ENCODE measurements at regions not wholly inside any gene's neighbourhood (a gene's known extent, or its start where the extent isn't known, plus 50 kb on each side); places are given as distances from the start of the nearest gene placed in this dataset.

GRCh38 chr4:89549907-89550306 lies 242.3 kb upstream of the GPRIN3 start:
- DNase-seq (ENCODE audit: low read depth in 2 of 2), result no peak

DNA sequence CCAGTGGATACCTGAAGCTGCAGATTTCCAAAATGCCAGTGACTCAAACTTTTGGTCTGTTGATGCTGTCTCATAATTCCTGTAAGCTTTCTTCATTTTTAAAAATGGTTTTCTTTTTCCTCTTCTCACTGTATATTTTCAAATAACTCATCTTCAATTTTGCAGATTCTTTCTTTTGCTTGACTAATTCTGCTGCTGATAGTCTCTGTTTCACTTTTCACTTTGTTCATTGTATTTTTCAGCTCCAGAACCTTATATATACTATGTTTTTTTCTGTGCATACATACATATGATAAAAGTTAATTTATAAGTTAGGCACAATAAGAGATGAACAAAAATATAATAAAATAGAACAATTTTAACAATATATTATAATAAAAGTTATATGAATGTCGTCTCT lies 237.7 kb upstream of the GPRIN3 start:
- no peak for DNase-seq (ENCODE audit: low read depth in 2 of 2)

DNA sequence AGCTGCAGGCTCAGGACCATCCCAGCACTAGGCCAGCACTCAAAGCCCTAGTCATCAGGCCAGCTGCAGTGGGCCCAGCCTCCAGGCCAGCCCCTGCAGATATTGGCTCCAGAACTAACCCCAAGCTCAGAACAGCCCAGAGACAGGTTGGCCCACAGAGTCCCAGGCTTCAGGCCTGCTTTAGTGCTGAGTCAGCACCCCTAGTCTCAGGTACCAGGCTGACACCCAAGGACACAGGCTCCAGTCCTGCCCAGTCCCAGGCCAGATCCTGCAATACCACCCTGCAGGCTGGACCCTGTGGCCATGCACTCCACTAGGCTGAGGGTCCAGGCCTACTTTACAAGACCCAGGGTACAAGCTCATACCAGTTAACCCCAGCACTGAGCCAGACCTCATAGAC lies 234.4 kb upstream of the GPRIN3 start:
- no peak for DNase-seq (ENCODE audit: low read depth in 2 of 2)

DNA sequence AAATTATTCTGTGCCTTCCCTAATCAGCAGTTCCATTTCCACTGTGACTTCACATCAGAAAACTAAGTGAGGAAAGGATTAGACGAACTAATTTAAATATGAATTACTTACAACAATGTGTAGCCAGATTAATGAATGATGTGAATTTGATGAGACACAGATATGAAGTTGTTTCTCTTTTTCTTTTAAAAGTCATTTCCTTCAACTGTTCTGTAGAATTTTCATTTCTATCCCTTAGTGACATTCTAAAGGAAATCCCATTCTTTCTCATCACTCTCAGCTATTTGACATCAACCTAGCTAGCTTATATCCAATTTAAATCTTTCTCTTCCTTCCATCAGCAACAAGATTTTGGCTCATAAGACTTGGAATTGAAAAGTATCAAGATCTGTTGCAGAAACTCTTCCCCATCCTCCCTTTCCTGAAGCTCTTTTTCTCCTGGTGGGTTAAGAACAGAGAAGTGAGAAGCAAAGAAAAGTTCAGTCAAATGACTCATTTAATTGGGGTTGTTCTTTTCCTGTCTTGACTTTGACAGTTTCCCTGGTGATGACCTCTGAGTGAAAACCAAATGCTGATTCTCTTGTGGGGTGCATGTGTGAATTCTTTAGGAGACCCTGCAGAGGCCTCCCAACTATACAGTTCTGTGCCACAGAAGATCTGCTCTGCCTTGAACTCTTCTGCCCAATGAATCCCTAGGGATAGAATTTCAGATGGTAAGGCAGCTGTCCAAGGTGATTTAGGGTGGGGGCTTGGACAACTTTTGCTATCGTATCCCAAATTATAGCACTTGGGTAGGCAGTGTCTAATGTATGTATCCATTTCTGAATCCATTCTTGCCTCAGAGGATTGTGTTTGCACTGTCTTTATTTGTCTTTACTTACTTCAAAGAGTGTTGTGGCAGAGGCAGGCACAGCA lies 232.5 kb upstream of the GPRIN3 start:
- DNase-seq (ENCODE audit: low read depth in 2 of 2), result no peak

DNA sequence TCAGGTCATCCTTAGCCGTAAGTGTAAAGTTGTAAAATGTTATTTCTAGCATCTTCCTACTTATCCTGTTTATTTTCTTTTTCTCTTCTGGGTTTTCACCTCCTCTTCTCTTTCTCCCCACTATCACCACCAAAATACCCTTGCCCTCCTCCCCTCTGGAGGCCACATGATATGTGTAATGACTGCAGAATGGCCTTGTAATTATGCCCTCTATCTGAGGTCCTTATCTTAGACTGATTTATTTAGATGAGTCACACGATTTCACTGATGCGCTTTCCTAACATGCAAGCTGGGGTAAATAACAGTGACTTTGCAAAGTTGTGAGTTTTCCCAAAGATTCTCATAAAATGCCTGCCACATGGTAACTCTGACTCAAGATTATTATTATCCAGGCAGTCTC lies 231.8 kb upstream of the GPRIN3 start:
- DNase-seq (ENCODE audit: low read depth in 2 of 2), result no peak

GRCh38 chr4:89538886-89539285 lies 231.3 kb upstream of the GPRIN3 start:
- no peak for DNase-seq (ENCODE audit: low read depth in 2 of 2)

DNA sequence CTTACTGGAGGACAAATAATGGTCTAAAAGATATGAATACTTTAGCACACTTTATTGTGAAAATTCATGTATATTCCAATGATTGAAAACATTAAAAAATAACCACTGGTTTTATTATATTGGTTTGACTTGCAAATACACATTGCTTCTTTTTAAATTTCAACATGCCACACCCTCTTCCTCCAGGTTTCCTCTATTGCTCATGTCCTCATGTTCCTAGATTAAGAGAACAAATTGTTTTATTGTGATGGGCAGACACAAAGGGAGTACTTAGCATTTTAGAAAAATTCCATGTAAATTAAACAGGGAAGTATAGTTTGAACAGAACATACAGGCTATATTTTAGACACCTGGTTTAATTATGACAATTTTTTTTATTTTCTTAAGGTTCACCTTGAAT lies 230.6 kb upstream of the GPRIN3 start:
- no peak for DNase-seq (ENCODE audit: low read depth in 2 of 2)

- no peak for DNase-seq (ENCODE audit: low read depth in 2 of 2)
Observed at GRCh38 chr4:89537281-89537680, 229.7 kb upstream of the GPRIN3 start.

DNA sequence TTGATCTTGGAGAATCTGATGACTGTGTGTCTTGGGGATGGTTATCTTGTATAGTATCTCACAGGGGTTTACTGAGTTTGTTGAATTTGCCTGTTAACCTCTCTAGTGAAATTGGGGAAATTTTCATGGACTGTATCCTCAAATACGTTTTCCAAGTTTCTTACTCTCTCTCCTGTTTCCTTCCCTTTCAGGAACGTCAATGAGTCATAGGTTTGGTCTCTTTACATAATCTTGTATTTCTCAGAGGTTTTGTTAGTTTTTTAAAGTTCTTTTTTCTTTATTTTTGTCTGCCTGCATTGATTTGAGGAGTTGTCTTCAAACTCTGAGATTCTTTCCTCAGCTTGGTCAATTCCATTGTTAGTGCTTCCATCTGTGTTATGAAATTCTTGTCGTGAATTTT lies 227.7 kb upstream of the GPRIN3 start:
- no peak for DNase-seq (ENCODE audit: low read depth in 2 of 2)

DNA sequence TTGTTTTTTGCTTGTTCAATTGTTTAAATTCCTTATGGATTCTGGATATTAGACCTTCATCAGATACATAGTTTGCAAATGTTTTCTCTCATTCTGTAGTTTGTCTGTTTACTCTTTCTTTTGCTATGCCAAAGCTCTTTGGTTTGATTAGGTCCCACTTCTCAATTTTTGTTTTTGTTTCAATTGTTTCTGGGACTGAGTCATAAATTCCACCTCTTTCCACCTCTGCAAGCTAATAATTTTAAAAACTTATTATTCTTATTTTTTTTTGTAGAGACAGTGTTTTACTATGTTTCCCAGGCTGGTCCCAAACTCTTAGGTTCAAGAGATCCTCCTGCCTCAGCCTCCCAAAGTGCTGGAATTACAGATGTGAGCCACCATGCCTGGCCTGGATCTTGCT lies 226.8 kb upstream of the GPRIN3 start:
- DNase-seq (ENCODE audit: low read depth in 2 of 2), result no peak

DNA sequence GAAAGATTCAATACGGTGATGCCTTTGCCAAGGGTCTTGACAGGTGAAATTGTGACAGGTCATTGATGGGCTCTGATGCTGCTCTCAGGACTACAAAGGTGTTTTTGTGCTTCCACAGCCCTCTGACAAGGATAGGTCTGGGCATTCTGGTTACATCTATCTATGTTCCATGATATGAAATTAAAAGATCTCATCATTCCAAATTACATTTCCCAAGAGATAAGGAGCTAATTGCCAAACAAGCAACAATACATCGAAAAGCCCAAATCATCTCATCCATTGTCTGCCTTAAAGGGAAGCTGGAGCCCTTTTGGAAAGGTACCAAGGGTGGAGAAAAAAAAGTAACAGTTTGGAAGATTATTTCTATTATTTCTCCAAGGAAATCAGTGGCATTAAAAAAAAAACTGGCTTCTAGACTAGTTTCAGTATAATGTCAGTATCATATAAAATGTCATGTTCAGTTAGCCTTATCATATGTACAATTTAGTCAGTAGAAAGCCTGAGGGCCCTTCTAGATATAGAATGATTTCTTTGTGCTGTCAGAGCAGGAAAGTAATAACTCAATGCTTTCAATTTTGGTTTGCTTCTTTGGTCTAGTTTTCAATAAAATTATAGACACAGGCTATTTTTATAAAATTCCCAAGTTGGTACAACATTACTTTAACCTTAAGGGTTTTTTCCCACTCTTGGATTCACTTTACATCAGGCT lies 224.5 kb upstream of the GPRIN3 start:
- no peak for DNase-seq (ENCODE audit: low read depth in 2 of 2)

DNA sequence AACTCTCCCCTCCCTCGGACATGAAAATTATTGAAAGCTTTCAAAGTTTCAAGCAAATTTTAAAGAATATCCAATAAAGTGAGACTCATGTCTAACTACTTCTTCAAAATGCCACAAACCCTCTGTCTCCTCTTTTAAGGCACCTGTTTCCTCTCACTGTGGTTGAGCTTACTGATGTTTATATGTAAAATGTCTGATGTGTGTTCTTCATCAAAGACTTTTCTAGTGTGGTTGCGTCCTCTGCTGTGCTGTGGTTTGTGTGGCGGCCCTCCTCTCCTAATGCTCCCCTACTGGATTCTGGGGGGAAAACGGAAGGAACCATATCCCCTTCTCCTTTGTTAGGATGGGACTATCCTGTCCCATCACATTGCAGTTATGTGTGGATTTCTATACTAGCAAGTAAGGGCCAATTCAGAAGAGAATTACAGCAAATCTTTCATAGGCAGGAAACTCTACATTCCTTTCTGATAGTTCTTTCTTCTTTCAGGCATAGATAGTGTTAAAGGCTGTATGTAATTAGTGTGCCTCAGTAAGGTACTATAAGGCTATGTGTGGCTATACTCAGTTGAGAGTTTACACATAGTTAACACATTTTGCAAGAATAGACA lies 221.0 kb upstream of the GPRIN3 start:
- DNase-seq (ENCODE audit: low read depth in 2 of 2), result no peak

DNA sequence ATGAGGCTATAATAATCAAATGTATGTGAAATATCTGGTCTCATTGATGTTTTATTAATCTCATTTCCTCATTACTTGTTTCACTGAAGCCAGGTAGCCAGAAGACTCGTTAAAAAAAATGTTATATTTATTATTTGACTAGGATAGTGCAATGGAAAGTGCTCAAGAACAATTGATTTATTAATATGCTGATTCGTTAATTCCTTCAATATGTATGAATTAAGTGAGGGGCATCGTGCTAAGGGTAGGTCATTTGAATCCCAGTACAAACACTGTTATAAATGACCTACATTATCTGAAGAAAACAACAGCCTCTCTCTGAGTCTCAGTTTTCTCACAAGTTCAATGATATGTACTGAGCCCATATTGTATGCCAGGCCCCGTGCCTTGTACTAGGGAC lies 214.2 kb upstream of the GPRIN3 start:
- no peak for DNase-seq (ENCODE audit: low read depth in 2 of 2)

DNA sequence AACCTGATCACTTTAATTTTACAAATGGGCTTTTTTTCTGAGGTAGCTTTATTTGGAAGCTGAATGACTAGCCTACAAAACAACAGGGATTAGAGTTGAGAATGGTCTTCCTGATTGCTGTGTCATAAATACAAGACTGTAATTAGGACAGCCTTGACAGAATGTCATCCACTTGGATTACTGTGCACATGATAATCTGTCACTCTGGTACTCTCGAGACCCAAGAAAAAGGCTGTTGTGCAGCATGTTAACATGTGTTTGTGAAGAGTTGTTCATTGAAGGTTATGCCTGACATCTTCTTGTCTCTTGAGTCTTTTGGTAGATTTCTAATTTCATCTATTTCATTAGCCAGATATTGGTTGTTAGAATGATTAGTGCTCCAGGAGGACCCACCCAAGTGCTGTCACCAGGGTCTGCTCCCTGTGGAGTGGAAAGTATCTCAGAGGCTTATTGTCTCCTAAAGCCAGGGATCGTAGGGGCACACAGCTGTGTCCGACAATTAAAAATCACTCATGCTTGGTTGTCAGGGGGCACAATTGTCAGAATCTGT lies 212.2 kb upstream of the GPRIN3 start:
- DNase-seq (ENCODE audit: low read depth in 2 of 2), result no peak

- no peak for DNase-seq (ENCODE audit: low read depth in 2 of 2)
Observed at GRCh38 chr4:89518259-89518658, 210.7 kb upstream of the GPRIN3 start.

- DNase-seq (ENCODE audit: low read depth in 2 of 2), result no peak
Observed at GRCh38 chr4:89514811-89515210, 207.2 kb upstream of the GPRIN3 start.

DNA sequence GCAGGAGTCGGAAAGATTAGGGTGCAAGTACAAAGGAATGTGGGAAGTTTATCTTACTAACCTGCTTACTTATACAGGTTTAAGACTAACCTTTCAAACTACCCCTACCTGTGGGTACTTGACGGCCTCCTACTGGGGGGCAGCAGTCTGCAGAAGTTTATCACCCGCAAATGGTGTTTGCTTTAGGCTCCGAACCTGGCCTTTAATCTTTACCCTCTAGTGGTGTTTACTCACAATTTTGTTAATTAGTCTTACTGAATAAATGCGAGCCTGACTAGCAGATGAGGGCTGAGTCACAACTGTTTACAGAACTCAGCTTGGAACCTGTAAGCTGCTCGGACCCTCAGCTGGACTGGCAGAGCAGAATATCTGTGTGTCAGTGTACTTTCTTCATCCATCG lies 204.2 kb upstream of the GPRIN3 start:
- no peak for DNase-seq (ENCODE audit: low read depth in 2 of 2)

DNA sequence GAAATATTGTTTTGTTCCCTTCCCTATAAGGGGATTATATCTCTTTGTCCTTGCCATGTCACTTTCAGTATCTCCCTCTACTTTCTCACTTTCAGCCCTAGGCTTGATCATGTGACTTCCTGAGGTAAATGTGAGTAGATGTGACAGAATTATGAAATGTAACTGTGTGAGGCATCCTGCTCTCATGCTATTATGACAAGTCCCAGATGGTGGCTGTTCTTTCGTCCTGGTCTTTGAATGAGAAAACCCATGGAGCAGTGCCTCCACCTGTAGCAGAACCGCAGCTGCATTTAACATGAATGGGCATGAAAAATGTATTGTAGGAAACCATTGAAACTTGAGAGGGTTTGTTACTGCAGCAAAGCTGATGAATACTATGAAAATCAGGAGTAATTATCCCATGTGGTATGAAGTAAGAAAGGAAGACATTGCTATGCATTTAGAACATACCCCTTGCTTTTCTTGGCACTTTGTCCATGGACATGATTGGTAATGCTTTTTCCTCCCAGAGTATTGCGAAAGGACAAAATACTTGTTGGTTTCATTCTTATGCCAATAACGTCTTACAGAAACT lies 202.2 kb upstream of the GPRIN3 start:
- no peak for DNase-seq (ENCODE audit: low read depth in 2 of 2)

GRCh38 chr4:89506866-89507491 lies 199.4 kb upstream of the GPRIN3 start:
- DNase-seq (ENCODE audit: low read depth in 2 of 2), result no peak

DNA sequence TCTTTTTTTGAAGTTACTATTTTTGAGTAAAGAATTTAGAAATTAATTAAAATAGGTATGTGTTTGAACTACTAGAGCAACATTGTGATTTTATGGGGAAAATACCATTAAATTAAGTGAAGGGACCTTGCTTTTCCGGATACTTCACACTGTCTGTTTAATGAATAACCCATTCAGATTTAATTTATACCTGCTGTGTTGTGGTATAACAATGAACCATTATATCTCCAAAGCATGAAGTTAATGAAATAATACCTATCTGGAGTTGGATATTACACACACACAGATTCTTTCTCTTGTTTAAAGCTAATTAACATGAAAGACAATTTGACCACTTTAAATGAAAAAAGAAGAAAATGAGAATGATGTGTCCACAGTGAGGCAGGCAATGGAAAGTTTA lies 195.0 kb upstream of the GPRIN3 start:
- no peak for DNase-seq (ENCODE audit: low read depth in 2 of 2)

DNA sequence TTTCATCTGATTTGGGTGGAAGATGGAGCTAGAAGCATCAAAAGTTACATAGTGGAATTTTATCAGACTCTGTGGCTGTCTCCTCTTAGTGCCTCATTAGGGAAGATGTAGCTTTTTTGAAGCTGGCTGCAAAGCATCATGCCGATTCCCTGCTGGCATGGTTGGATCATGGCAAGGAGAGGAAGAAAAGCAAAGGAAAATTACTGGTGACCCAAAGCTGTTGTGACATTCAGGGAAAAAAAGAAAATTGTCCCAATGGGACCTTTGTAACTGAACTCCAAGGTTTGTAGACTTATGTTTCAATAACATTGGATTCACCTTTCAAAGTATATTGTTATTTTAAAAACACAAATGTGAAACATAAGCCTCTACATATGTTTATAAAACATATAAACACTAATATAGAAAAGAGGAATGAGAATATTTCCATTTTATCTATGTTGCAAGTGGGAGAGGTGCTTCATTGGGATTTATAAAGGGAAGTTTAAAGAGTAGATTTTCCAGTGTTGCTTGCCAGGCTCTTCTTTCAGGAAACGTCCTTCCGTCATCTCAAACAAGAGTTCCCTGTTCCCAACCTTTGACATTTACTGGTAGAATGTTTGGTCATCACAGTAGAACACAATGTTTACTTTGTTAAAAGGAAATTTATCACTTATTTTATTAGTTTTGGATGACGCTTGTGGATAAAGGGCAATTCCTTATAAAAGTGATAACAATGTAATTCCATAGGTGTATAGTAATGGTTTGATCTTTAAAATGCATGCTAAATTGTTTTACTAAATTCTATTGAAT lies 190.1 kb upstream of the GPRIN3 start:
- DNase-seq (ENCODE audit: low read depth in 2 of 2), result no peak

Data from stimulated activated CD4-positive, alpha-beta T cell treated with anti-CD3 and anti-CD28 coated beads, Interleukin-1b, Interleukin-23, amount 100 ng/mL, for 4 hours (primary cell).